DMS153 (cell line): ENCODE measurements at regions not wholly inside any gene's neighbourhood (a gene's known extent, or its start where the extent isn't known, plus 50 kb on each side); places are given as distances from the start of the nearest gene placed in this dataset.

Source experiments
- DNase-seq: peaks from one replicate; lab custom pipeline; 2025; lab: John Stamatoyannopoulos, UW

- DNase-seq: no peak
Observed at GRCh38 chr22:47231759-47232158, 469.3 kb downstream of the TBC1D22A start.

- DNase-seq: no peak
Observed at GRCh38 chr22:47230741-47231140, 468.3 kb downstream of the TBC1D22A start.

DNA sequence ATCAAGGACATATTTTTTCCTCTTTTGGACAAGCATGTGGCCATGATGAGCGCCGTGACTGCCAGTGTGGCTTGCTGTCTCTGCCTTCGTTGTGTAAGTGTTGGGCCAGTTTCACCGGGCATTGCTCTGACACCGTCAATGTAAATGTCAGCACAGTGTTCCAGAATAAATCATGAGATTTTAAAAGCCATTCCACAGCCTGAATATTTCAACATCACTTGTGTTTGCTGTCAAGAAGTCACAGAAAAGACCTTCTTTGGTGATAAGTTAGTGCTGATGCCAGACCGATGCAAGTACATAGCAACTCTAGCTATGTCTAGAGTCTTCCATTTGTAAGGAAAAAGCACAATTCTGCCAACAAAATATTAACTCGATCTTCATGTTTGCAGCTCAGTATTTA is 467.8 kb downstream of the TBC1D22A start:
- no peak for DNase-seq

GRCh38 chr22:47228767-47229166 is 466.3 kb downstream of the TBC1D22A start:
- no peak for DNase-seq

DNA sequence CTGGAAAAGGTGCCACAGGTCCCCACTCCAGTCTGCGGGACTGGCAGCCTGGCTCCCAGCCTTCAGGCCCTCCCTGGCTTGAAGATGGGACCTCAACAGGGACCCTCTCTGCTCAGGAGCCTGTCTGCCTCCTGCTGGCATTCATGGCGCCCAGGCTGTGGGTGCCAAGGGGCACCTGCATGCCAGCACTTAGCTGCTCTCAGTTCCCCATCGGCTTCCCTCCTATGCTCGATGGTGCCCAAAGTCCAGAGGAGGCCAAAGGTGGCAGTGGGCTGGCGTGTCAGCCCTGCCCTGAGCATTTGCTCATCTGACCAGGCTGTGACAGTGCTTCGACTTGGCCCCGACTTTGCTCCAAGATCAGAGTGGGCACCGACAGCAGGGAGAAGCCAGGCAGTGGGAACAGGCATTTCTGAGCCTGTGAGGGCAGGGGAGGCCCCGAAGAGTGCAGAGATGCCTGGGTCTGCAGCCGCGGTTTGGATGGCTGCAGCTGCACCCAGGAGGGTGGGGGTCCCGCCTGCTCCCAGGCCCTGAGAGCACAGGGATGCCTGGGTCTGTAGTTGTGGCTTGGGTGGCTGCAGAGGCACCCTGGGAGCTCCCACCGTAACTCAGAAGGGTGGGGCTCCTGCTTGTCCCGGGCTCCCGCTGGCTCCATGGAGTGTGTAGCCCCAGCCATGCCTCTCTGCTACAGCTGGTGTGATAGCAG is 463.6 kb downstream of the TBC1D22A start:
- DNase-seq: no peak

DNA sequence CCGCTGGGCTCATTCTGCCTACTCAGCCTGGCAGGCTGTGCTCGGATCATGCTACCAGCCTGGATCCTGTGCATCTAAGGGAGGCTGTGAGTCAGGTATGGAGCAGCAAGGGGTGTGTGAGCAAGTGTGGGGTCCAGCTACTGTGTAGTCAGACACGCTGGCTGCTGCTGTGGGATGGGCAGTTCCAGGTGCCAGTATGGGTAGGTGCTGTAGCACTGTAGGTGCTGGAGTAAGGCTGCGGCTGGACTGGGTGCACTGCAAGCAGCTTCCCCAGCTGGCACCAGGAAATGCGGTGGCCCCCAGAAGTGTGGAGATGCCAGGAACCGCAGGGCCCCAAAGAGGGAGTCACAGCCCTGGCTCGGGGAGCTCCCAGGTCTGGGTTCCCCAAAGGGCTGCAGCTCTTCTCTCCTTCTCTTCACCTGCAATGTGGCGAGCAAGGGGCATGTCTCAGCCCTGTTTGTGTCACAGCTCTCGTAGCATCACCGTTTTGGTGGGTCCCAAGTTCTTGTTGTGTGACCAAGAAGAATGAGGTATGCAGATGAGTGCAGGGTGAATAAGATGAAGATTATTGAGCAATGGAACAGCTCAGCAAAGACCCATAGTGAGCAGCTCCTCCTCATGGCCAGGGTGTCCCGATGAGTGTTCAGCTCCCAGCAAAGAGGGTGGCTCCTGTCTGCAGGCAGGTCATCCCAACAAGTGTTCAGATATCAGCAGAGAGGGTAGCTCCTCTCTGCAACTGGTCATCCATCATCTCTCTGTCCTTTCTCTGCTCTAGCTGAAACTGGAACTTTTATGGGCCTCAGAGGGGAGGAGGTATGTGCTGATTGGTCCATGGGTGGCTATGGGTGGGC is 462.9 kb downstream of the TBC1D22A start:
- DNase-seq: no peak
